Activated CD4-positive, alpha-beta T cell treated with anti-CD3 and anti-CD28 coated beads for 36 hours (primary cell): ENCODE measurements at regions not wholly inside any gene's neighbourhood (a gene's known extent, or its start where the extent isn't known, plus 50 kb on each side); places are given as distances from the start of the nearest gene placed in this dataset.

Experiments used
- ATAC-seq: fragments of 200-7000 bp; cut with Tn5 transposase; one replicate; pipeline ENCODE4 v1.10.0; 2021; ENCODE audit warnings: mild to moderate bottlenecking, moderate library complexity
- CTCF ChIA-PET: fragments of 350-600 bp; sonication (Branson Sonifier 250); formaldehyde crosslinking; loops from one replicate; lab custom pipeline; 2021; ENCODE audit warnings: antibody characterized with exemption; lab: Charles Lee
- POLR2A ChIA-PET: fragments of 350-600 bp; sonication (Branson Sonifier 250); formaldehyde crosslinking; loops from one replicate; lab custom pipeline; 2021; ENCODE audit warnings: antibody characterized with exemption, inconsistent platforms; lab: Charles Lee
- DNase-seq: peaks from one replicate; pipeline ENCODE4 v3.0.0-alpha.2; 2020
- H3K27ac Mint-ChIP-seq: one replicate; pipeline ENCODE4 v1.8.0; 2021; ENCODE audit warnings: mixed read lengths
- H3K27me3 Mint-ChIP-seq: one replicate; pipeline ENCODE4 v1.8.0; 2021; ENCODE audit warnings: mixed read lengths
- H3K36me3 Mint-ChIP-seq: one replicate; pipeline ENCODE4 v1.8.0; 2021; ENCODE audit warnings: low read depth, mixed read lengths
- H3K4me1 Mint-ChIP-seq: one replicate; pipeline ENCODE4 v1.8.0; 2021; ENCODE audit warnings: mixed read lengths
- H3K4me3 Mint-ChIP-seq: one replicate; pipeline ENCODE4 v1.8.0; 2021; ENCODE audit warnings: mild to moderate bottlenecking, moderate library complexity, mixed read lengths
- H3K9me3 Mint-ChIP-seq: one replicate; pipeline ENCODE4 v1.8.0; 2021; ENCODE audit warnings: low read depth, mixed read lengths
- intact Hi-C, 2 experiments: fragments of 100-400 bp; cut with DNase I in 1 of 2; cut with micrococcal nuclease in 1 of 2; formaldehyde crosslinking; loops; one replicate each; pipeline versions ENCODE4 v1.14.2 to v1.15.1; 2022 to 2024; cut with DNase I, micrococcal nuclease

GRCh38 chr2:121121661-121122060, 163.3 kb downstream of the TFCP2L1 start:
- no peak overlapping the region for H3K27ac Mint-ChIP-seq
- DNase-seq = no peak
- no peak for ATAC-seq
- H3K9me3 Mint-ChIP-seq = peaks cover 2% of the 10 kb centered on the region
- intact Hi-C loops = no loop called here
- H3K27me3 Mint-ChIP-seq = peaks cover 2% of the 10 kb centered on the region
- no peaks in the 10 kb centered on the region for H3K36me3 Mint-ChIP-seq
- H3K4me1 Mint-ChIP-seq = no peaks in the 10 kb centered on the region
- no peak overlapping the region for H3K4me3 Mint-ChIP-seq
- ChIA-PET POLR2A (no interaction called here), CTCF (no interaction called here)

GRCh38 chr2:121123268-121123667, 161.7 kb downstream of the TFCP2L1 start:
- CTCF ChIA-PET = no interaction called here
- Mint-ChIP-seq H3K9me3 (peaks cover 2% of the 10 kb centered on the region), H3K36me3 (no peaks in the 10 kb centered on the region), H3K4me1 (no peaks in the 10 kb centered on the region), H3K27ac (no peak overlapping the region), H3K4me3 (no peak overlapping the region), H3K27me3 (peaks cover 2% of the 10 kb centered on the region)
- no peak for DNase-seq
- POLR2A ChIA-PET = no interaction called here
- intact Hi-C loops = no loop called here
- ATAC-seq = no peak

GRCh38 chr2:121124330-121124729, 160.7 kb downstream of the TFCP2L1 start:
- no peak overlapping the region for H3K4me3 Mint-ChIP-seq
- ChIA-PET POLR2A (no interaction called here), CTCF (no interaction called here)
- H3K4me1 Mint-ChIP-seq = no peaks in the 10 kb centered on the region
- H3K36me3 Mint-ChIP-seq = no peaks in the 10 kb centered on the region
- peaks cover 2% of the 10 kb centered on the region for H3K27me3 Mint-ChIP-seq
- peaks cover 2% of the 10 kb centered on the region for H3K9me3 Mint-ChIP-seq
- no peak overlapping the region for H3K27ac Mint-ChIP-seq
- no peak for DNase-seq
- intact Hi-C loops = no loop called here
- no peak for ATAC-seq

GRCh38 chr2:121125350-121125749, 159.7 kb downstream of the TFCP2L1 start:
- no peak overlapping the region for H3K4me3 Mint-ChIP-seq
- ChIA-PET POLR2A (interaction anchor here (0.7 kb wide), 1 partner anchor 14 kb away, joined by 4 read pairs; no protein-coding TSS in a partner anchor), CTCF (no interaction called here)
- H3K9me3 Mint-ChIP-seq = no peaks in the 10 kb centered on the region
- H3K27ac Mint-ChIP-seq = no peak overlapping the region
- H3K27me3 Mint-ChIP-seq = peaks cover 2% of the 10 kb centered on the region
- intact Hi-C loops = no loop called here
- no peaks in the 10 kb centered on the region for H3K36me3 Mint-ChIP-seq
- DNase-seq (no peak), ATAC-seq (no peak)
- no peaks in the 10 kb centered on the region for H3K4me1 Mint-ChIP-seq

GRCh38 chr2:121128741-121129659, 156.0 kb downstream of the TFCP2L1 start:
- H3K9me3 Mint-ChIP-seq = no peaks in the 10 kb centered on the region
- H3K4me1 Mint-ChIP-seq = no peaks in the 10 kb centered on the region
- ATAC-seq = peak; percentile 61
- intact Hi-C loops = no loop called here
- H3K4me3 Mint-ChIP-seq = no peak overlapping the region
- no peak overlapping the region for H3K27ac Mint-ChIP-seq
- peak; percentile 56 for DNase-seq
- POLR2A ChIA-PET = no interaction called here
- no peaks in the 10 kb centered on the region for H3K36me3 Mint-ChIP-seq
- no peaks in the 10 kb centered on the region for H3K27me3 Mint-ChIP-seq
- CTCF ChIA-PET = interaction anchor here (0.7 to 1.3 kb wide), 6 partner anchors 10 to 421 kb away, joined by 3 to 5 read pairs (median 4); no protein-coding TSS in a partner anchor

GRCh38 chr2:121129692-121130091, 155.3 kb downstream of the TFCP2L1 start:
- Mint-ChIP-seq H3K36me3 (no peaks in the 10 kb centered on the region), H3K4me1 (no peaks in the 10 kb centered on the region), H3K27me3 (peaks cover 4% of the 10 kb centered on the region), H3K27ac (no peak overlapping the region), H3K9me3 (peaks cover 2% of the 10 kb centered on the region), H3K4me3 (no peak overlapping the region)
- intact Hi-C loops = no loop called here
- ChIA-PET CTCF (no interaction called here), POLR2A (no interaction called here)
- DNase-seq (no peak), ATAC-seq (no peak)

DNA sequence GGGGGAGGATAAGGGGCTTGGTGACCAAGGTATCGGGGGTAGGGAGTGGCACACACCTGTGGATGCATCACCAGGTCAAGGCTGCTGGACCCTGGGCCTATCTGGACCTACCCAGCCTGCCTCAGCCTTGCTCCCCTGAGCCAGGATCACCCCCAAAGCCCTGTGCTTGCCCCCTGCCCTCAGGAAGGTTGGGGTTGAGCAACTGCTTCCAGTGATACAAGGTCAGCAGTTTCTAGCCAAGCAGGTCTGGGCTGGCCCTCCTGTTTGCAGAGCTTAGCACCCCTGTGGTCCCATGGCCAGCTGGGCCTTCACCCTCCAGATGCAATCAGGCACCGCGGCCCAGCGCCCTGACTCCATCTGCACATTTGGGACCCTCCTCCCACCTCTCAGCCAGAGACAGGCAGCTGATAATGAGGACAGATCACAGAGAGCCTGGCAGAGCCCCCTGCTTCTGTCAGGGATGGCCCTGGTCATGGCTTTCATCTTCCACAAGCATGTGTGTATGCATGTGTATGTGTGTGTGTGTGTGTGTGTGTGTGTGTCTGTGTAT, 154.6 kb downstream of the TFCP2L1 start:
- peaks cover 4% of the 10 kb centered on the region for H3K27me3 Mint-ChIP-seq
- CTCF ChIA-PET = interaction anchor here (0.8 kb wide), 1 partner anchor 42 kb away, joined by 4 read pairs; no protein-coding TSS in a partner anchor

GRCh38 chr2:121131375-121131774, 153.6 kb downstream of the TFCP2L1 start:
- Mint-ChIP-seq H3K36me3 (no peaks in the 10 kb centered on the region), H3K27me3 (peaks cover 4% of the 10 kb centered on the region), H3K4me1 (no peaks in the 10 kb centered on the region), H3K4me3 (no peak overlapping the region), H3K9me3 (peaks cover 2% of the 10 kb centered on the region), H3K27ac (no peak overlapping the region)
- intact Hi-C loops = no loop called here
- ChIA-PET POLR2A (no interaction called here), CTCF (interaction anchor here (0.8 kb wide), 1 partner anchor 43 kb away, joined by 4 read pairs; no protein-coding TSS in a partner anchor)
- ATAC-seq (no peak), DNase-seq (no peak)

More for the DNA sequence above, 154.6 kb downstream of the TFCP2L1 start:
- Mint-ChIP-seq H3K4me1 (no peaks in the 10 kb centered on the region), H3K27ac (no peak overlapping the region), H3K9me3 (peaks cover 2% of the 10 kb centered on the region), H3K36me3 (no peaks in the 10 kb centered on the region), H3K4me3 (no peak overlapping the region)
- intact Hi-C loops = no loop called here
- POLR2A ChIA-PET = no interaction called here
- ATAC-seq = no peak
- no peak for DNase-seq

DNA sequence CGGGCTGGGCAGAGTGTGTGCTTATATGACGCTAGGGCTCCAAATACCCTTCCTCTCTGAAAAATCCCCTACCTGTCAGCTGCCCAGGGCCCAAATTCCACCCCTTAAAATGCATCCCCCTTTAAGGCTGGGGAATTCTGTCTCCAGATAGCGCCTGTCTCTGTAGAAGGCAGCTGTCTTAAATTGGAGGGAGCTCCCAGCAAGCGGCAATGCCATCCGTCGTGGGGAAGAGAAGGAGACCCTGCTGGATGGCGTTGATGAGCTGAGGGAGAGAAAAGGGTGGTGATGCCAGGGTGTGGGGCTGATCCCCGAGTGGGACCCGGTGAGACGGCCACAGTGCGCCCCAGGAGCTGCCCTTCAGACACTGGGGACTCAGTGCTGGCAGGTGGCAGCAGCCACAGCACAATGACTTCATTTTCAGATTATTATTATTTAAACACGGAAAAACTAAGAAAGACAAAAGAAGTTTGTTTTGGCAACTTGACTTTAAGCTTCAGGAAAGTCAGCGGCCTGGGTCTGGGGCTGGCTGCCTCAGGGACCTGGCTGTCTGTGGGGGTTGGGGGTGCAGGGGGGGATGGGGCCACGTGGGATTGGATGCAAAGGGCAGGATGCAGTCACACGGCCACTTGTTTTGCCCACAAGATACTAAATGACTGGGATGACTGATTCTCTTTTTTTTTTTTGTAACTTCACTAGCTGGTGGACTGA, 152.8 kb downstream of the TFCP2L1 start:
- POLR2A ChIA-PET = no interaction called here
- intact Hi-C loops = no loop called here
- Mint-ChIP-seq H3K4me1 (no peaks in the 10 kb centered on the region), H3K27ac (no peak overlapping the region), H3K27me3 (peaks cover 4% of the 10 kb centered on the region), H3K36me3 (no peaks in the 10 kb centered on the region), H3K4me3 (no peak overlapping the region), H3K9me3 (peaks cover 2% of the 10 kb centered on the region)
- no peak for DNase-seq
- CTCF ChIA-PET = interaction anchor here (0.9 kb wide), 1 partner anchor 31 kb away, joined by 3 read pairs; no protein-coding TSS in a partner anchor
- no peak for ATAC-seq

- ATAC-seq (no peak), DNase-seq (no peak)
- Mint-ChIP-seq H3K36me3 (no peaks in the 10 kb centered on the region), H3K27me3 (peaks cover 4% of the 10 kb centered on the region), H3K4me3 (no peak overlapping the region), H3K9me3 (peaks cover 2% of the 10 kb centered on the region), H3K4me1 (no peaks in the 10 kb centered on the region), H3K27ac (no peak overlapping the region)
- ChIA-PET POLR2A (no interaction called here), CTCF (interaction anchor here (0.9 kb wide), 1 partner anchor 32 kb away, joined by 3 read pairs; no protein-coding TSS in a partner anchor)
- intact Hi-C loops = no loop called here
These were observed 152.3 kb downstream of the TFCP2L1 start for GRCh38 chr2:121132762-121133107.

DNA sequence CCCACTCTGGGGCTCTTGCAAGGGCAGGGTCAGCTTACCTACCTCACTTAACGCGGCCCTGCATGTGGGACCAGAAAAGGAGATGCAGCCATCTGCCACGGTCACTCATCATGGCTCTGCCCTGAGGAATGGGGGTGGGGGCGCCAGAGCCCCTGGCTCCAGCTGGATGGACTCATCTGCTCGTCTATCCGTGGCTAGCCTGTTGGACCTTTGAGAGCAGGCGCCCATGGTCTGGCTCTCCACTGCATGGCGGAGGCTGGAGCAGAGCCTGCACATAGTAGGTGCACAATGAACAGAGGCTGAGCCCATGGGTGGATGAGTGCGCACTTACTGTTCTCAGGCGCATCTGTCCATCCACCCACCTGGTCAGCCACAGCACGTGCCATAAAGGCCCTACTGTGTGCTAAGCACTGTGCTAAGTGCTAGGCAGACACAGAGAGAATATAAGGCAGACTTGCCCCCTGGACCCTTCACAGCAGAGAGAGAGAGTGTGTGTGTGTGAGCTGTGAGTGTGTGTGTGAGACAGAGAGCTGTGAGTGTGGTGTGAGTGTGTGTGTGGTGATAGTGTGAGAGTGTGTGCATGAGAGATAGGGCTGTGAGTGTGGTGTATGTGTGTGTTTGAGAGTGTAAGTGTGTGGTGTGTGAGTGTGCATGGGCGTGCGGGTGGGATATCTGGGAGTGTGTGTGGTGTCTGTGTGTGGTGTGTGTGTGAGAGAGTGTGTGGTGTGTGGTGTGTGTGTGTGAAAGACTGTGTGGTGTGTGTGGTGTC, 151.3 kb downstream of the TFCP2L1 start:
- Mint-ChIP-seq H3K9me3 (peaks cover 2% of the 10 kb centered on the region), H3K4me3 (no peak overlapping the region), H3K27me3 (peaks cover 4% of the 10 kb centered on the region), H3K36me3 (no peaks in the 10 kb centered on the region), H3K27ac (no peak overlapping the region), H3K4me1 (no peaks in the 10 kb centered on the region)
- CTCF ChIA-PET = no interaction called here
- POLR2A ChIA-PET = no interaction called here
- intact Hi-C loops = no loop called here
- DNase-seq (no peak), ATAC-seq (no peak)
